WI38 (cell line): ENCODE measurements at regions not wholly inside any gene's neighbourhood (a gene's known extent, or its start where the extent isn't known, plus 50 kb on each side); places are given as distances from the start of the nearest gene placed in this dataset.

Source experiments
- H3K4me3 ChIP-seq: 2 replicates; pipeline ENCODE4 v1.5.1; 2011; ENCODE audit warnings: low read depth, mild to moderate bottlenecking, control low read depth, low read length
- CTCF ChIP-seq: IDR thresholded peaks from 2 replicates; pipeline ENCODE4 v1.5.1; 2012; ENCODE audit warnings: low read depth, mild to moderate bottlenecking, control low read depth, low read length

DNA sequence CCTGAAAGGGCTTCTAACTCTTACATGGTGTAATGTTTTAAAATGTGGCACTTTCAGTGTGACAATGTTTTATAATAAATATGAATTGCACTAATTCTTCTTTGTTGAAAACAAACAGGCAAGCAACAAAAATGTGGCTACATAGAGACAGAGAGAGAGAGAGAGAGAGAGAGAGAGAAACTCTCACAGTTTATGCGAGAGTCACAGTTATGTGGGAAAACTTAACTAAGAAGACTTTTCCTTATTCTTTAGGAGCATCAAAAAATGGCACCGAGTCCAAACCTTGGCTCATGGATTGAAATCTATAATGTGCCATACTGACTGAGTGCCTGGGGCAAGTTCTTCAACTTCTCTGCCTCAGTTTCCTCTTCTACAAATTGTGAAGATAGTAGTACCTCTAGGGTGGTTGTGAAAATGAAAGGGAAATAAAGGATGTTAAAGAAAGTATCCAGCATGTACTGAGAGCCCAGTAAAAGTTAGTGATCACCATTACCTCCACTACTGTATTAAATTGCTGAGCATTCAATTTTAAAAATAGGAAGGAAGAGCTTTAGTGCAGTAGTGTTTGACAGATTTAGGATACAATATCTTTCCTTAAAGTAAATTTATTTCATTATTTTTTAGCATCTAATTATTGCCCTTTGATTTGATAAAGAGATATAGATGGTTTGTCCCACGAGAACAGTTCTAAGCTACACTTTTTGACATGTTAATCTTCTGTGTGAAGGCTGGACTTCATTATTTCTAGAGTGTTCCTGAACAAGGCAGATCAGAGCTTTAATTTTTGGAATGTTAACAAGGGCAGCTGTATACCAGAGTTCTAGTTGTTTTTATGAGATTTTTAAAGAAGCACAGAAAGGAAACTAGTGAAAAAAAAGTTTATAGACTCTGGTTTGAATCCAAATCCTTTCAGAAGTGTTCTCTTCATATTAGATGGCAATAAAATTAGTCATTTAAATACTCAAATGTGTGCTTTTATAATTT, 187.5 kb upstream of the ANK2 start:
- H3K4me3 ChIP-seq = no peak overlapping the region
- no peak for TF ChIP-seq CTCF

- TF ChIP-seq CTCF = no peak
- no peak overlapping the region for H3K4me3 ChIP-seq
Measured at GRCh38 chr4:112865443-112865842, 184.0 kb upstream of the ANK2 start.

DNA sequence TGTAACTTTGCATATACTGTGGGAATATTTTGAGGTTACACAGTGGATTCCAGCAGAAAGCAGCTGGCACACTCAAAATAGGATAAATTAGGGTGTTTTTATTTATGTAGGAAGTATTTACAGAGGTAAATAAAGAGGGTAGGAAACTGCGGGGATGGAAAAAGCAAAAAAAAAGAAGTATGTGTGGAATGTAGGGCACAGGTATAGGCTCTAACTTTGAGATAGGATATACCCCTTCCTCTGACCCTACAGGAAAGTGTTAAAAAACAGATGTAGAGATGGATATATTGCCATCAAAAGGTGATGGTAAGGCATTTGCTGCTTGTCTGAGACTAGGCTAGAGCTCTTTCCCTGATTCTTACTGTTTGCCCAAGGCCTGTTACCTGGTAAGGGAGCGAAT, 173.1 kb upstream of the ANK2 start:
- H3K4me3 ChIP-seq = no peak overlapping the region
- TF ChIP-seq CTCF = no peak

DNA sequence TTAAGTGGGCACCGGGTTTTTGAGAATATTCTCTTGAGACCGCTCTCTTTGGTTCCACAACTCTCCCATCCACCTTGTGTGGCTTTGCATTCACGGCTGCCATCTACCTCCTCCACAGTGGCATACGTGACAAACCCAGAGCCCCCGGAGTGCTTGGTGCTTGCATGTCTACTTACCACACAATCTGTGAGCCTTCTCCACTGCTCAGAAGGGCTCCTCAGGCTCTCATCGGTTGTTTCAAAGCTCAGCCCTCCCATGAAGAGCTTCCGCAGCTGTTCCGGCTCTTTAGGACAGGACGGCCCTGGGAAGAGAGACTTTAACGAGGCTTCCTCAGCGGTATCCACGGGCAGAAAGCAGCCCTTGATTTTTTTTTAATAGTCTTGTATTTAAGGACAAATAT, 167.6 kb upstream of the ANK2 start:
- H3K4me3 ChIP-seq = no peak overlapping the region
- TF ChIP-seq CTCF = no peak

- no peak for TF ChIP-seq CTCF
- no peak overlapping the region for H3K4me3 ChIP-seq
Measured at GRCh38 chr4:112882286-112882685, 167.2 kb upstream of the ANK2 start.

- TF ChIP-seq CTCF = no peak
Measured at GRCh38 chr4:112884406-112884805, 165.0 kb upstream of the ANK2 start.

GRCh38 chr4:112885897-112886296, 163.6 kb upstream of the ANK2 start:
- TF ChIP-seq CTCF = no peak
- no peak overlapping the region for H3K4me3 ChIP-seq

More at GRCh38 chr4:112884406-112884805, 165.0 kb upstream of the ANK2 start:
- no peak overlapping the region for H3K4me3 ChIP-seq
